Smooth muscle cell (in vitro differentiated cells): ENCODE measurements at regions not wholly inside any gene's neighbourhood (a gene's known extent, or its start where the extent isn't known, plus 50 kb on each side); places are given as distances from the start of the nearest gene placed in this dataset.

Experiments used
- DNase-seq: peaks from one replicate; lab custom pipeline; 2025; ENCODE audit not compliant: unreplicated experiment; lab: John Stamatoyannopoulos, UW
- H2AFZ ChIP-seq: fragments of 200-600 bp; sonication (generic); 2 replicates; pipeline ENCODE4 v1.6.0; 2016; ENCODE audit warnings: antibody characterized with exemption, low read depth, mild to moderate bottlenecking
- H3F3A ChIP-seq: fragments of 200-600 bp; sonication (generic); 2 replicates; pipeline ENCODE4 v1.6.0; 2017; ENCODE audit warnings: antibody characterized with exemption, low read depth
- H3K27ac ChIP-seq: fragments of 200-600 bp; sonication (generic); 2 replicates; pipeline ENCODE4 v1.5.1; 2016; ENCODE audit warnings: low read depth, mild to moderate bottlenecking
- H3K27me3 ChIP-seq: fragments of 200-600 bp; sonication (generic); 2 replicates; pipeline ENCODE4 v1.6.1; 2016; ENCODE audit warnings: low read depth, mild to moderate bottlenecking
- H3K36me3 ChIP-seq: fragments of 200-600 bp; sonication (generic); 2 replicates; pipeline ENCODE4 v1.5.1; 2016; ENCODE audit warnings: low read depth
- H3K4me1 ChIP-seq: fragments of 200-600 bp; sonication (generic); 2 replicates; pipeline ENCODE4 v1.5.1; 2016; ENCODE audit warnings: low read depth
- H3K4me2 ChIP-seq: fragments of 200-600 bp; sonication (generic); 2 replicates; pipeline ENCODE4 v1.6.0; 2016; ENCODE audit warnings: mild to moderate bottlenecking
- H3K4me3 ChIP-seq: fragments of 200-600 bp; sonication (generic); 2 replicates; pipeline ENCODE4 v1.5.1; 2016; ENCODE audit warnings: mild to moderate bottlenecking
- H3K79me2 ChIP-seq: fragments of 200-600 bp; sonication (generic); 2 replicates; pipeline ENCODE4 v1.6.0; 2016; ENCODE audit warnings: low read depth, mild to moderate bottlenecking
- H3K9ac ChIP-seq: fragments of 200-600 bp; sonication (generic); 2 replicates; pipeline ENCODE4 v1.6.0; 2016; ENCODE audit warnings: low read depth
- H3K9me3 ChIP-seq: fragments of 200-600 bp; sonication (generic); replicated peaks from 2 replicates; pipeline ENCODE4 v1.5.1; 2016; ENCODE audit warnings: low read depth
- H4K20me1 ChIP-seq: fragments of 200-600 bp; sonication (generic); 2 replicates; pipeline ENCODE4 v1.6.0; 2016; ENCODE audit warnings: low read depth
- CTCF ChIP-seq: fragments of 200-600 bp; sonication (generic); IDR thresholded peaks from 2 replicates; pipeline ENCODE4 v1.5.1; 2017; ENCODE audit warnings: borderline replicate concordance, mild to moderate bottlenecking, antibody characterized with exemption; ENCODE audit not compliant: insufficient read depth, poor library complexity, severe bottlenecking
- WGBS: methylation state at CpG from one replicate; pipeline ENCODE4 v1.1.7; 2016; ENCODE audit warnings: low lambda C conversion rate; 5-methylcytosine and 5-hydroxymethylcytosine counted together

GRCh38 chr9:129558551-129559505, 62.1 kb downstream of the C9orf50 start:
- H3K36me3 ChIP-seq, result no peaks in the 10 kb centered on the region
- H3K9me3 ChIP-seq, result no peaks in the 10 kb centered on the region
- H3K4me3 ChIP-seq, result no peak overlapping the region
- H3K79me2 ChIP-seq, result no peaks in the 10 kb centered on the region
- no peak for TF ChIP-seq CTCF
- H3K9ac ChIP-seq, result no peak overlapping the region
- no peak overlapping the region for H3K4me2 ChIP-seq
- H3K27me3 ChIP-seq, result no peaks in the 10 kb centered on the region
- no peak overlapping the region for H3K27ac ChIP-seq
- H3K4me1 ChIP-seq, result peaks cover 47% of the 10 kb centered on the region
- no peak for DNase-seq
- H2AFZ ChIP-seq, result no peak overlapping the region
- no peaks in the 10 kb centered on the region for H4K20me1 ChIP-seq
- 65% methylated on average over 19 of the region's 21 CpGs for WGBS
- no peaks in the 10 kb centered on the region for H3F3A ChIP-seq

- no peak overlapping the region for H3K9ac ChIP-seq
- WGBS, result 69% methylated on average over 14 of the region's 16 CpGs
- H3K9me3 ChIP-seq, result no peaks in the 10 kb centered on the region
- no peak overlapping the region for H3K27ac ChIP-seq
- no peak overlapping the region for H3K4me3 ChIP-seq
- no peak overlapping the region for H2AFZ ChIP-seq
- H4K20me1 ChIP-seq, result no peaks in the 10 kb centered on the region
- H3K27me3 ChIP-seq, result no peaks in the 10 kb centered on the region
- H3K4me1 ChIP-seq, result peaks cover 47% of the 10 kb centered on the region
- no peaks in the 10 kb centered on the region for H3K79me2 ChIP-seq
- no peaks in the 10 kb centered on the region for H3F3A ChIP-seq
- DNase-seq, result no peak
- no peak for TF ChIP-seq CTCF
- H3K36me3 ChIP-seq, result no peaks in the 10 kb centered on the region
- H3K4me2 ChIP-seq, result no peak overlapping the region
Measured at GRCh38 chr9:129558063-129558550, 62.8 kb downstream of the C9orf50 start.

GRCh38 chr9:129557192-129558036, 63.5 kb downstream of the C9orf50 start:
- no peaks in the 10 kb centered on the region for H3K79me2 ChIP-seq
- no peaks in the 10 kb centered on the region for H3K36me3 ChIP-seq
- peak overlapping the region; percentile 55 for H3K4me2 ChIP-seq
- H3K27me3 ChIP-seq, result no peaks in the 10 kb centered on the region
- TF ChIP-seq CTCF, result no peak
- peak overlapping the region; percentile 65 for H3K9ac ChIP-seq
- DNase-seq, result no peak
- H4K20me1 ChIP-seq, result no peaks in the 10 kb centered on the region
- peak overlapping the region; percentile 38 for H3K27ac ChIP-seq
- H2AFZ ChIP-seq, result peak overlapping the region; percentile 83
- no peak overlapping the region for H3K4me3 ChIP-seq
- peaks cover 43% of the 10 kb centered on the region for H3K4me1 ChIP-seq
- H3F3A ChIP-seq, result no peaks in the 10 kb centered on the region
- H3K9me3 ChIP-seq, result no peaks in the 10 kb centered on the region
- WGBS, result 40% methylated on average over 21 of the region's 24 CpGs
